GM21576 (cell line): ENCODE measurements at regions not wholly inside any gene's neighbourhood (a gene's known extent, or its start where the extent isn't known, plus 50 kb on each side); places are given as distances from the start of the nearest gene placed in this dataset.
"Not testable (repeated sequence)": the region's sequence is repeated elsewhere in the genome, so short reads cannot be mapped to it uniquely, and the experiment has no call there.

Source experiments
- ATAC-seq: cut with Tn5 transposase; IDR thresholded peaks from one replicate; pipeline ENCODE4 v1.9.1; 2021; ENCODE audit warnings: mild to moderate bottlenecking, moderate library complexity; ENCODE audit not compliant: unreplicated experiment

DNA sequence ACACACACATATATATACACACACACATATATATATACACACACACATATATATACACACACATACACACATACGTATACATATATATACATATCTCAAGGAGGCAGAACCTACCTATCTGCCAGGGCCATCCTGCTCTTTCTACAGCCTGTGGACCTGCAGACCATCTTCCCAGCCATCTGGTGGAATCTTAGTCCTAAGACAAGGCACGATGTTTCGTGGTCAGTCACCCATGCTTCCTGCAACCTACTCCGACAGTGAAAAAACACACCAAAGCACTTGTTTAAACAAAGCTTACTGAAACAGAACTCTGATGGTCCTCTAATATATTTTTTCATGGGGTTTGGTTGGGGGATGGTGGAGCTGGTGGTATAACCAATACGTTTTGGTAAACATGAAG, 164.2 kb upstream of the ZNF521 start:
- no peak for ATAC-seq

- ATAC-seq, result no peak
These were observed 158.1 kb upstream of the ZNF521 start for GRCh38 chr18:25510096-25510495.

DNA sequence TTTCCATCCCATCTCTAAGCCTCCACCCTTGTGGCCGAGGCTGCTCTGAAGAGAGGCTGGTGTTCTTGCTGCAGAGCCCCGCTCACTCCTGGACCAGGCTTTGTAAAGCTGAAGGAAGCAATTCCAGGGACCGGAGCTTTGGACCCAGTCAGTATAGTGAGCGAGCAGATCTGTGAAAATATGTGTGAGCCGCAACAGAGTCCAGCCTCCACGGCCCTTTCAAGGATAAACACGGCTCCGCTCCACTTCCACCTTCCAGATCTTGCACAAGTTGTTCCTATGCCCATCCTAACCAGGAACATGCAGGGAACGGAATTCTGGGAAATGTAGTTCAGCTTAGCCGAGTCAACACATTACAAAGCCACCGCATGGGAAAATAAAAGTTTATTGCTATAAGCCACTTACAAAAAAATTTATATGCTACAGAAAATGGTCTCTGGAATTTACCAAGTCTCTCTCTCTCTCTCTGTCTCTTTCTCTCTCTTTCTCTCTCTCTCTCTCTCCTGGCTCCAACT, 151.7 kb upstream of the ZNF521 start:
- no peak for ATAC-seq

DNA sequence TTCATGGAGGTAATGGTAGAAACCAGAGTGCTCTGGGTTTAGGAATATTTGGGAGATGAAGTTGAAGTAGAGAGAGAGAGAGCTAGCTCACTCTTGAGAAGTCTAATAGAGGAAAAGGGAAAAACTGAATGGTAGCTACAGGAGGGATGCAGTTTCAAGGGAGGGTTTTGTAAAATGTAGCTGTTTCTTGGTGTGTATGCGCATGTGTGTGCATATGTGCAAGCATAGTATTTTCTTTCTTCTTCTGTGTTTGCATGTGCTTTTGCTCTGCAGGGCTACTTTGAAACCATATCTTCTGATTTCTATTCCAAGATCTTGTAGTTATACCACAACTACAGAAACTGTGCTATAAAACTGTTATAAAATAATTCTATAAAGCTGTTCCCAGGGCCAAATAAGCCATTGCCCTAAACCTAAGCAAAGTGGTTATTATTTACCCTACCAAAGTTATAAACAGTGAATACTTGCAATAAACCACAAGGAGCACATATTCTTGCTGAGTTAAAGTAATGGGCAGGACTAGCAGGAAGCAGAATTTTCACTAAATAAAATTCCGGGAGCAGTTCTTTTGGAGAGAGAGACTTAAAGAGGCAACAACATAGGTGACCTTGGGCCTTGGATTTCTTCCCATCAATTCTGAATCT, 145.3 kb upstream of the ZNF521 start:
- no peak for ATAC-seq

DNA sequence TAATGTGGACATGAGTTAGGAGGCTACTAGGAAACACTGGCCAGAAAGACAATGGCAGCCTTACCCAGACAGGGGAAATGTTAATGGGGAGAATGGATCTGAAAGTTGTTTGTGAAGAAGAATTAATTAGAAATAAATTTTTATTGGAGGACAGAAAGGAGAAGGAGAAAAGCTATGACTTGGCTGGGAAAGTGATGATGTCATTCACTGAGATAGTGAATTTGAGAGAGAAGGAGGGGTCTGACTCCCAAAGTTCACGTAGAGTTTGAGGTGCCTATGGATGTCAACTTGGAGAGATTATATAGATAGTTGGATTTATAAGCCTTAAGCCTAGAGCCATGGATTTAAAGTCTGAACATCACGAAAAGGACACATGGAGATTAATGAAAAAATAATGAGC, 144.6 kb upstream of the ZNF521 start:
- no peak for ATAC-seq

- ATAC-seq, result no peak
These were observed 143.6 kb upstream of the ZNF521 start for GRCh38 chr18:25495606-25496005.

DNA sequence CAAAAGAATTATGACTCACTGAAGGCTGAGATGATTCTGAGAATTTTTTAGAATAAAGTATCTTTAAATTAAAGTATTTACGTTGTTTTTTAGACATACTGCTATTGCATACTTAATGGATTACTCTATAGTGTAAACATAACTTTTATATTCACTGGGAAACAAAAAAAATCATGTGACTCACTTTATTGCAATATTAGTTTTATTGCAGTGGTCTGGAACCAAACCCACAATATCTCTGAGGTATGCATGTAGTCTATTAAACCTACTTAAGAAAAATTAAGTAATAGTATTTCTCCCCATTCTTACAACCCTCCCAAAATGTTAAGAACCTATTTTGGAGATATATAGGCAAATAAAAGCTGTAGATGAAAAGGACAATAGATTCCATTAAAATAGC, 142.9 kb upstream of the ZNF521 start:
- no peak for ATAC-seq

DNA sequence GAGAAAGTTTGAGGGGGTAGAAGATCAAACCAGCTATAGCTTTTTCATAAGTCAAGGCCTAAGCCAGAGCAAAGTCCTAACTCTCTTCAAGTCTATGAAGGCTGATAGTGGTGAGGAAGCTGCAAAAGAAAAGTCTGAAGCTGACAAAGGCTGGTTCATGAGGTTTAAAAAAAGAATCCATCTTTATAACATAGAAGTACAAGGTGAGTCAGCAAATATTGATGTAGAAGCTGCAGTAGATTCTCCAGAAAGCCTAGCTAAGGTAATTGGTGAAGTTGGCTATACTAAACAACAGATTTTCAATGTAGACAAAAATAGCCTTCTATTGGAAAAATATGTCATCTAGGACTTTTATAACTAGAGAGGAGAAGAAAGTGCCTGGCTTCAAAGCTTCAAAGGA, 141.4 kb upstream of the ZNF521 start:
- ATAC-seq, result no peak

DNA sequence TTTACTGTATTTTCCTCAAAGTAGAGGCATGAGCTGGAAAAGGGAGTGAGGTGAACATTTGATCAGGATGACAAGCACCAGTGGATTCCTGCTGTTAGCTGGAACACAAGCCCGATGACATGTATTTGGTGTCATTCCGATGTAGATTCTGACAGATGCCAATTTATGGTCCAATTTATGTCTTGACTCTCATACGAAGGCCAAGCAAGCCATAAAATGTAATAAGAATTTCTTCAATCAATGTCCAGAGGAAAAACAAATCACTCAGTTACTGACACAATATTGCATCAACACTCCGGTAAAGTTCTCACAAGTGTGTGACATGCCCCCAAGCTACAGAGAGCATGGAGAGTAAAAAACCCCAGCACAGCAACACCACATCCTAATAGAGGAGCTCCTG, 138.3 kb upstream of the ZNF521 start:
- no peak for ATAC-seq

DNA sequence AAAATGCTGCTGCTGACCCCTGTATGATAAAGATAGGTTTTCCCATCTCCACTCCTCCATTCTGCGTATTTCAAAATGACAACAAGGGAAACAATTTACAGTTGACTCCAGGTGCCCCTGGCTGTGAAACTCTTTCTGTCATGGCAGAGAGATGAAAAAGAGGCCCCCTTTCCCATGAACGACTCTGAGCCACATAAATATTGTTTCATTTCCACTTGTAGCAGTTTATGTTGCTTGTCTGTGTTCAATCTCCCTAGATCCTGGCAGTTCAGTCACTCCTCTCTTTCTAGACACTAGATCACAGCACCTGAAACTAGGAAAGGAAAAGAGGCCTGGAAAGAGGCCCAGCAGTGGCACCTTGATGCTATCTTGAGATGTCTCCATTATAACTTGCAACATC, 121.0 kb upstream of the ZNF521 start:
- no peak for ATAC-seq

DNA sequence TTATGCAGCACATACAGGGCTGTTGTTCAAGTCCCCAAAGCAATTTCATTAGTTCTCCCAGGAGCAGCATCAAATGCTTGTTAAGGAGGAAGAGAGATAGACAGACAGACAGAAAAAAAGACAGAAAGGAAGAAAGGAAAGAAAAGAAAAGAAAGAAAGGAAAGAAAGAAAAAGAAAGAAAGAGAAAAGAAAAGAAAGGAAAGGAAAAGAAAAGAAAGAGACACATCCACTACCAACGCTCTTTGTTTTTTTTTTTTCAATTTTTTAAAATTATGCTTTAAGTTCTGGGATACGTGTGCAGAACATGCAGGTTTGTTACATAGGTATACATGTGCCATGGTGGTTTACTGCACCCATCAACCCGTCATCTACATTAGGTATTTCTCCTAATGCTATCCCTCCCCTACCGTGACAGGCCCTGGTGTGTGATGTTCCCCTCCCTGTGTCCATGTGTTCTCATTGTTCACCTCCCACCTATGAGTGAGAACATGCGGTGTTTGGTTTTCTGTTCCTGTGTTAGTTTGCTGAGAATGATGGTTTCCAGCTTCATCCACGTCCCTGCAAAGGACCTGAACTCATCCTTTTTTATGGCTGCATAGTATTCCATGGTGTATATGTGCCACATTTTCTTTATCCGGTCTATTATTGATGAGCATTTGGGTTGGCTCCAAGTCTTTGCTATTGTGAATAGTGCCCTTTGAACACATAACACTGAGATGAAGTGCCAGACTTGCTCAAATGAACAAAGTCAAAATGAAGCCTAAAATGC, 119.0 kb upstream of the ZNF521 start:
- not testable (repeated sequence) for ATAC-seq

- no peak for ATAC-seq
These were observed 118.1 kb upstream of the ZNF521 start for GRCh38 chr18:25470062-25470461.

DNA sequence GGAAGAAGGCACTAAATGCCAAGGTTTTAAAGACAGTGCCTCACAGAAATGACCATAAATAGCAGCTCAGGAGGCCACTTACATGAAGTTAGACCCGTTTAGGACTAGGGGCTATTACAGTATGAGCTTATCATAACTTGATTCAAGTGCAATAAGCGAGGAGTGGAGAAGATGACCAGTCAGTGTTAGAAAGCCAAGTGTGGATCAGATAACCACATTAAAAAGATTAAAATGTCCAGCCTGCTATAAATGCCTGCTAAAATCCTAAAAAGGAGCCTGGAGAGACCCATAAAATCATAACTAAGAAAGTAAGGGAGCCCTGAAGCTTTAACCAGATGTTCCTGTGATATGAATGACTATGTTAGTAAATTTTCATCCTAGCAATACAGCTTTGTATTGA, 117.5 kb upstream of the ZNF521 start:
- ATAC-seq, result no peak

GRCh38 chr18:25467226-25467987, 115.4 kb upstream of the ZNF521 start:
- no peak for ATAC-seq

DNA sequence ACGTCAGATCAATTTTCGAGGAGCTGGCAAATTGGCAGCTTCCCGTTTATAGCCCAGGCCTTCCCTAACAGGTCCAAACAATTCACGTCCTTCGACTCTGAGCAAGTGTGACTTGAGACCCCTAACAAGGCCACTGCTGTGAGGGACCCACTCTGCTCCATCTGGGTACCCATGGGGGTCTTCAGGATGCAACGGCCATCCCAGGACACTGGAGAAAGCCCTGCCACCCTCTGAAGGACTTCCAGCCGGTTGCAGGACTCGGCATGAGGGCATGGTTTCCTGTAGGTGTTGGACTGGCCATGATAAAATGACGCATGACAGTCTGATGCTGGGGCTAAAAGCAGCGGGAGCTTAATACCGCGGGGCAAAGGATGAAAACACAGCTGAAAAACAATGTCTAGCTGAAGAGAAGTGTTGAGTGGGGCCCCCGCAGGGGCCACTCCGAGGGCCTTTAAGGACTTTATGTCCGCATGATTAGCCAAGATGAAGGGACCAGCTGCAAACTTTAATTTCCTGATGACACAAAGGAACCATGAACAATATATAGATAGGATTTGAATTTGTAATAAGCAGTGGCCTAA, 113.3 kb upstream of the ZNF521 start:
- ATAC-seq, result no peak

DNA sequence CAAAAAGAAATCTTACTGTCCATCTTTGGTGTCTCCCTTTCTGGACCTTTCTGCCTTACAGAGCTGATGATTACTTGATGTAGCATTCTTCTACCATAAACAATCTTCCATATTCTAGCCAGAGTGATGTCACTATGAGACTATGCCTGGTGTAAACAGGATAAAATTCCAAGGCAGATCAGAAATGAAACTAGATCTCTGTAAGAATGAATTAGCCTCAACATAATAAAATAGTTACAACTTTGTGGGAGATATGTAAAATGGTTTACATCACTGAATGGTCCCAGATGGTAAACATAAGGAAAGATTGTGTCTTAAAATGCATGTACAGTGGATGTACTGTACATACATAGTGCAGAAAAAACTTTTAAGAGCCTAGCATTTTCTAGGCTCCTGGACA, 112.3 kb upstream of the ZNF521 start:
- no peak for ATAC-seq

GRCh38 chr18:25463726-25464125, 111.8 kb upstream of the ZNF521 start:
- ATAC-seq, result no peak

- ATAC-seq, result no peak
These were observed 107.8 kb upstream of the ZNF521 start for GRCh38 chr18:25459814-25460213.

DNA sequence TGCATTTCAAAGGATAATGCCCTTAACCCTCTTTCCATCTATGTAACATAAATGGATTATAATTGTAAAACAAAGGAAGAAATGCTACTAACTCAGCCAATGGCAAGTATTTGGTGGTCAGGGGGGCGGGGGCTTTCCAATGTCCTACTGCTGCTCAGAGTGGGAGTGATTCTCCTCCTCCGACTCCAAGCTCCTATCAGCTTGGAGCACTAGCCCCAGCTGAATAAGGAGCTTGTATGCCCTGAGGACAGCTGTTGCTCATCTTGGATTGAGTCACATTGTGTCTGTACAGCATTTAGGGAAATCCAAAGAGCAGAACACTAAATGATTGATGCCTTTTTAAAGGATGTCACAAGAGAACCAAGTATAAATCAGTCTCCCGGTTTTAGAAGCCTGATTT, 105.6 kb upstream of the ZNF521 start:
- ATAC-seq, result no peak

DNA sequence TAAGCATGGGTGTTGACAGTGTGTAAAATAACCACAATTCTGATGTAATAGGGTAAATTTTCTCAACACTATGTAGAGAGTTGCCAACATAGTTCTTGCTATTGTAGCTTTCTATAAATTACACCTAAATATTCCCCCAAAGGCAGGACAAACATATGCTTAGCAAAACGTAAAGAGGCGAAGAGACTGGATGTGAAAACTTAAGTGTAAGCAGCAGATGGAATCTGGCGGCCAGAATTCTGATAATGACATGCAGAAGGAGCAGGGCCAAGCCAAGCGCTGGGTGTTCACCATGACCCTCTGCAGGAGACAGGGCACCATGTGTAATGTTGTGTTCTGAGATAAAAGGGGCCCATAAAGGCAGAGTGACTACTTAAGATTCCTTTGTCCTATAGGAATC, 105.2 kb upstream of the ZNF521 start:
- ATAC-seq, result no peak

- no peak for ATAC-seq
These were observed 104.5 kb upstream of the ZNF521 start for GRCh38 chr18:25456334-25457010.
